GM19239 (cell line): ENCODE measurements at regions not wholly inside any gene's neighbourhood (a gene's known extent, or its start where the extent isn't known, plus 50 kb on each side); places are given as distances from the start of the nearest gene placed in this dataset.
A peak's percentile ranks its signal among the peaks of the same experiment; 100 is the strongest.

Source experiments
- DNase-seq: peaks from one replicate; pipeline ENCODE4 v3.0.0; 2011; ENCODE audit warnings: low spot score; ENCODE audit not compliant: insufficient read length
- FAIRE-seq: peaks from 2 replicates; lab custom pipeline; 2011; peaks lifted over from hg19 to GRCh38; lab: Jason Lieb, UNC

DNA sequence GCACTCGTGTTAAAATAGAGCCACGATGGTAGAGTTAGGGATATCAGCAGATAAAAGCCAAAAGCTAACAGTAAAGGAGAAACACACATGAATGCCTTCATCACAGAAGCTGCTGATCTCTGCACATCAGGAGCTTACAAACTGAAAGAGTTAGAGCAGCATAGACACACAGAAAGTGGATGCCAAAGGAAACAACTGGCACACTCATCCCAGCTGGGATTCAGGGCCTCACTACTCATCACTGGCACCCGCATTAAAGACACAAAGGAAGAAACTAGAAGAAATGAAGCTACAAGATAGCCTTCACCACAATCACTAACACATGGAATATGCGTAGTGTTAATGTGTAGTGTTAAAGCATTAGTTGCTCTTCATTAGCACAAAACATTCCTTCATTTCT, 156.4 kb upstream of the TBL1X start:
- DNase-seq (no peak), FAIRE-seq (no peak)

DNA sequence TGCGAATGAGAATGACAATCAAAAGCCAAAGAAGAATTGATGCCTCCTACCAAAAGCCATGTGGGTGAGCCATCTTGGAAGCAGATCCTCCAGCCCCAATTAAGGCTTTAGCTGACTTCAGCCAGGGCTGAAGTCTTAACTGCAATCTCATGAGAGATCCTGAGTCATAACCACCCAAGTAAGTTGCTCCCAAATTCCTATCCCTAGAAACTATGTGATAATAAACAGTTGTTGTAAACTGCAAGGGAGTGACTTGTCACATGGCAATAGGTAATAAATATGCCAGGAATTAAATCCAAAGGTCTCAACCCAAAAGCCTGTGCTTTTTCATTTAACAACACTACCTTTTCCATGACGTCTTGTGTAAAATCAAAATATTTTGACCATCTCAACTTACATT, 154.2 kb upstream of the TBL1X start:
- no peak for DNase-seq
- FAIRE-seq, result no peak

DNA sequence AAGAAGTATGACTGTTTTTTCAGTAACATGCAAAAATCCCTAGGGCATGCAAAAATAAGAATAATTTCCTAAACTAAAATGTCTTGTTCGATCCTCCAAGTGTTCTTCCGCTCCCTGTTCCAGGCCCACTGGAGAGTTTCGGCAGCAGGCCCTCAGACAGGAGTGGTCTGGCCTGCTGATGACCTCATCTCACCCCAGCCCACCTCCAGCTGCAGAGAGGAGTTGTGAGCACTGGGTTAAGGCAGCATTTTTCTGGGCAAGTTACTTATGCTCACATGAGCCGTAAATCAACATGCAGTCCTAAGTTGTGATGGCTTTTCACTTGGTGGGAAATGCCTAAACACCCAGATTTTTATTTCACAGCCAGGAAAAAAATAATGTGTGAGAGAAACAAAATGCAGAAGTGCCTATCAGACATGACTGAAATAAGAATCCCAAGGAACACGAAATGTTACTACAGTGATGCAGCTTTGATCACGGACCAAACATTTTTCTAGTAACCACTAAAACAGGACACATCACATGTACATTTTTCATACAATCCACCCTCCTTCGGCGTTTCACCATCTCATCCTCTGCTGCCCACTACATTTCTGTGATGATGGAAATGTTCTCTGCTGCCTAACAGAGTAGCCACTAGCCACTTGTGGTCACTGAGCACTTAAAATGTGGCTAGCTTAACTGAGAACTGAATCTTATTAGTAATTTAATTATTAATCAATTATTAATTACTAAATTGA, 153.3 kb upstream of the TBL1X start:
- no peak for DNase-seq
- no peak for FAIRE-seq

DNA sequence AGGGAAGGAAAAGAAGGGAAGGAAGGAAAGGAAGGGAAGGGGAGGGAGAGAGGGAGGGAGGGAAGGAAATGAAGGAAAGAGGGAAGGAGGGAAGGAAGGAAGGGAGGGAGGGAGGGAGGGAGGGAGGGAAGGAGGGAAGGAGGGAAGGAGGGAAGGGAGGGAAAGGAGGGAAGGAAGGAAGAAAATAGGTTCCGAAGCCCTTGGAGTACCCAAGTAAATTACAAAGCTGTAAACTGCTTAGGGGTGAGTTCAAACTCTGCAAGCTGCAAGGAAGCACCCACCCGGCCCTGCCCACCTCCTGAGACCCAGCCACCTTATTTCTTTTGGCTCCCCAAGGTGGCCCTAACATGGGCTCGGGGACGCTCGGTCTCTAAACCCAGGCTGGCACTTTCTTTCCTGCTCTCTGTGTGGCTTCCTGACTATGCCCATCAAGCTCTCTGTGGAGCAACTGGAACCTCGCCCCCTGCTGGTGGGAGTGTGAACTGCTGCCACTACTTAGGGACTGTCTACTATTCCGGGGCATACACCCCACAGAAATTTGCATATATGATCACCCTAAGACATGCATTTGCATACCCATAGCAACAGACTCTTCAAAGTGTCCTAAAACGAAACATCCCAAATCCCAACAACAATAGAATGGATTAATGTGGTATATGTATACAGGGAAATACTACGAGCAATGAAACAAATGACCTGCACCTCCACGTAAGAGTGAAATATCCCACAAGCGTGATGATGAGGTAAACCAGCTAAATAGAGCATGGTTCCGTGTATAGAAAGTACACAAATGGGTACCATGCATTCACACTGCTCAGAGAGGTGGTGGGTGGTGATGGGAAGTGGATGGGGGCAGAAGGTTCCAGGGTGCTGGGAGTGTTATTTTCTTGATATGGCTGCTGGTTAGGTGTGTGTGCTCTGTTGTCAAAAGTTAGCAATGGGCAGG, 151.7 kb upstream of the TBL1X start:
- peak; percentile 75 for FAIRE-seq
- peak; percentile 19 for DNase-seq

DNA sequence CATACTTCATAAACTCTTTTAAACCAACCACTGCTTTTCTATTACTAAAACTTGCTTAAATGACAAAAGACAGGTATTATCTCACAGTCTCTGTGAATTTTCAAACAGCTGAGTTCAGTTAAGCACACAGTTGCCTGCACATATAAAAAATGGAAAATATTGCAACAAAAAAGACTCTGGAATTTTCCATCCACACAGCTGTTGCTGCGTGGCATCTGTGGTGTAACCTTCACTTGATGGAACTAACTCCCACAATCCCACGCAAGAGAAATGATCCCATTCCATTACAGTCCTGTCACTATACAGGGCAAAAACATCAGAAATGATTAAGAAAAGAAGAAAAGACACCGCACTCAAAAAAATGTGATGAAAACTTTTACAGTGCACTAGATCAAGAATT, 149.8 kb upstream of the TBL1X start:
- DNase-seq (no peak), FAIRE-seq (no peak)

DNA sequence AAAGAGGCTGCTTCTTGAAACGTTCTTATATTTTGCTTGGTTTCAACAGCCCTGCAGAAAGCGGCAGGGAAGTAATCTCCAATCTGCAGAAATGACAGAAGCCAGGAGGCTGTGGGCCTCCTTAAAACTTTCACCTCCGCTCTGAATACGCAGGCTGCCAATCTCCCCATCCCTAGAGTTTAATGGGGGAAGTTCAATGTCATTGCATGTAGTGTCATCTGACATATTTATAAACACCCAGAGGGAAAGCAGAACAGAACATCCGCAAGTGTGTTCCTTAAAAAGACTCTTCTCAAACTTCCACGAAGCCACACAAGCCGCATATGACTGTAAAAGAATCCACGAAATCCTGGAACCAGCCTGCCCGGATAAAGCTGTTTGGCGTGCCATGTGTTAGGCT, 148.8 kb upstream of the TBL1X start:
- DNase-seq (no peak), FAIRE-seq (no peak)

DNA sequence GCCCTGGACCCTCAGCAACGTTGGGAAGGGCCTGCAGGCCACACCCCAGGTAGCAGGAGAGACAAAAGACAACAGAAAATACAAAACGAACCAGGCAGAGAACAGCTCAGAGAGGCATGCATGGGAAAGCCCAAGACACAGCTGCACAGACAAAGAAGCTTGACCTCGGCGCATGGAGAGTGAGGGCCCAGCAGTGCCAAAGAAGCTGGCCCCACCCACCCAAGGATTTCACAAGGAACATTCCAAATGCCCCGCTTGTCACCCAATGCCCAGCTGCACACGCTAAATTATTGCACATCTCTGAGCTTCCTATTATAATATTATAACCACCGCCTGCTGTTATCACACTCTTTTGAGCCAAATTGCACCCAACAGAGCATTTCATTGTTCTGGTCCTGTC, 147.7 kb upstream of the TBL1X start:
- no peak for DNase-seq
- FAIRE-seq, result no peak

DNA sequence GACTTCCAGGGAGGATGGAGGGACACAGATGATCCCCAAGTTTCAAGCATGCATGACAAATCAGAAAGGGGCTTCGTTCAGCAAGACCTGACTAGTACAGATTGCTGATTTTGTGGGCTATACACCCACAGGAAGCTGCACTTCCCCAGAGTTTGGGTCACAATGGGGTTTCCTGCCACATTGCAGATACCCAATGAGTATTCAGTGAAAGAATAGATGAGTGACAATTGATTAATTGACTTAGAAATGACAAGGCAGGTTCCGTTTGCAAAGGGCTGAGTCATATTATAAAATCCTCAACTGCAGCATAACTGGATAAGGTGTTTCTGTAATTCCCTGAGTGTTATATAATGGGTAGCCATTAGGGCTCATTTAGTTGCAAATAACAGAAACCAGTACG, 146.6 kb upstream of the TBL1X start:
- DNase-seq (no peak), FAIRE-seq (no peak)

DNA sequence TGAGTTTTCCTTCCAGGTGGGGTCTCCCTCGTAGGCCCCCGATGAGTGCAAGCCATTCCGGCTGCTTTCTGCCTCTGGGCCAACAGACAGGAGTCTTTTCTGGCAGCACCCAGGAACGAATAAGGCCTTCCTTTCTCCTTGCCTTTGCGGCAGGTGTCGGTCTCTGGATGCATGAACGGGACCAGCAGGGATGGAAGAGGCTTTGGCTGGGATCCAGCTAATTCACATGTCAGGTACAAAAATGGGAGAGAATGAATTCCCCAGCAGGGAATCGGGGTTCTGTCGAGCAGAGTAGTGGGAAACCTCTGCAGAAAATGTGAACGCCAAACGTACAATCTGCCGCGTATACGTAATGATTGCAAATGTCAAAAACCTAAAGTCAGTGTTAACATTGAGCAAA, 146.1 kb upstream of the TBL1X start:
- DNase-seq (no peak), FAIRE-seq (no peak)

DNA sequence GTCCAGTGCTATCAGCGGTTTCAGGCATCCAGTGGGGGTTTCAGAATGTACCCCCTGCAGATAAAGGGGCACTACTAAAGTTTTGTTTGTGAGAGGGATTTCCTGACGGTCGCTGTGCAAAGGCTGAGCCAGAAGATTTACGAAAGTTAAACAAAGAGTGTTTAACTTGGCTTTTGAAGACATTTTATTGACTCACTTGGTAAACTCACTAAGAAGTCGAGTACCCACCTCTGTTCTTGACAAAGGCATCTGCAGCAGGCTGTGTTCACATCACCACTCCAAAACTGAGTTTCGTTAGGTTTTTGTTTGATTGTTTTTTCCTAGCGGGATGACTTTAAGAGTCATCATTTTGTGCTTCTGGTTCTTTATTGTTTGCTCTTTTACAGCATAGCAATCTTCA, 143.9 kb upstream of the TBL1X start:
- FAIRE-seq (no peak), DNase-seq (no peak)

DNA sequence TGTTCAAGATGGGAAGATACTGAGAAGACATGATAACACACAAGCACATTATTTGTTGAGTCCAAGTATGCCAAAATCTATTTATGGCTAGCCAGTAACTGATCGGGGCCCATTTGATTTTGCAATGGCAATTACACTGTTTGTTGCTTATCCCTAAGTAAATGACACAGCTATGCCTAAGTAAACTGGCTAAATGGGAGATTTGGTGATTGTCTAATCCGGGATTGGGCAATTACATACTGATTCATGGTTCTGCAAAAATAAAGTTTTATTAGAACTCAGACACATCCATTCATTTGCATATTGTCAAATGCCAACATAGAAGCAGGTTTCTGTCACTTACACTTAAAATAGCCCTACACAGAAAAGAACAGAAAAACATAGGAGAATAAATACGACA, 140.2 kb upstream of the TBL1X start:
- no peak for FAIRE-seq
- no peak for DNase-seq

DNA sequence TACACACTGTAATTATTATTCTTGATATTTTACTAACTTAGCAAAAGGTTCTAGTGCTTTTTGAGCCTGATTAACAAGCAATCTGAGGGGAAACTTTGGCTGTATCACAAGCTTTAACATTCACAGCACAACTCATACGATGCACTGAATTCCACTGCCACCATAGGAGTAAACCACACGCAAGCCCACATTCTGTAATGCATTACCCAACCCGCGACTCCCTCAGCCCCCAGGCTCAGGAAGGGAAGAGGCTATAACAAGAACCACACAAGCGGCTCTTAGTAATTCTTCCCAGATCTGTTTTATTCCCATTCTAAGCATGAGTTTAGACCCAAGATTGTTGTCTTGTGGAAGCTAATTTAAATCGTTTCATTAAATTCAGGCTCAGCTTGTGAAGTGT, 138.5 kb upstream of the TBL1X start:
- DNase-seq, result no peak
- FAIRE-seq, result no peak

DNA sequence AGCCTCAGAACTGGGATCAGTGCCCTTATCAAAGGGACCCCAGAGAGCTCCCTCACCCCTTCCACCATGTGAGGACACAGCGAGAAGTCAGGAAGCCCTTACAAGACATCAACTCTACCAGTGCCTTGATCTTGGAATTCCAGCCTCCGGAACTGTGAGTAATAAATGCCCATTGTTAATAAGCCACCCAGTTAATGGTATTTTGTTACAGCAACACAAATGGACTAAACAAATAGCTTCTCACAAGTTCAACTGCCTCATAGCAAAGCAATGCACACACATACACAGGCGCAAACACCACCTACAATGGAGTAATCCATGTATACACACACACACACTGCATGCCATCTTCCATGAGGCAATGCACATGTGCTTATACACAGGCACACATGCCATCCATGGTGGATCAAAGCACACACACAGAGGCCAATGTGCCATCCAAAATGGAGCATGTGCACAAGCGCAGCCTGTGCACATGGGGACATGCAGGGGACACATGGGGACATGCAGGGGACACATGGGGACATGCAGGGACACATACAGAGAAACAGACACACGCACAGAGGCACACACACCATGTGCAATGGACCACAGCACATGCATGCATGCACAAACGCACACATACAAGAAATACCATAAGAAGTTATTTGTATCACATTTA, 137.6 kb upstream of the TBL1X start:
- DNase-seq (no peak), FAIRE-seq (no peak)

DNA sequence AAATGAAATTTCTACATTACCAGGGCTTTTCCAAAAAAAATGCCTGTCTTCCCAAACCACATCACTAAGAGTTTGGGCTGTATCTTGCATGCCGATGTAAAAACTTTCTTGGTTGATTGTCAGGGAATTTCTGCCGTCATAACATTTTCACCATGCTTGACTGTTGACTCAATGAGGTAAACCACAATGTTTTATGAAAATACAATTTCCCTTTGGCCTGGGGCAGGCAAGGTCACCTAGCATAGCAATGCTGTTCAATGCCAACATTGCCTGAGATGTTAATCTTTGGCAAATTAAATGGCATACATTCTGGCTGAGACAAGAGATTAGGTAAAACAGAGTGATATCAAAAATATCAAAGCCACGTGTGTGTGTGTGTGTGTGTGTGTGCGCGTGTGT, 137.1 kb upstream of the TBL1X start:
- FAIRE-seq (no peak), DNase-seq (no peak)

DNA sequence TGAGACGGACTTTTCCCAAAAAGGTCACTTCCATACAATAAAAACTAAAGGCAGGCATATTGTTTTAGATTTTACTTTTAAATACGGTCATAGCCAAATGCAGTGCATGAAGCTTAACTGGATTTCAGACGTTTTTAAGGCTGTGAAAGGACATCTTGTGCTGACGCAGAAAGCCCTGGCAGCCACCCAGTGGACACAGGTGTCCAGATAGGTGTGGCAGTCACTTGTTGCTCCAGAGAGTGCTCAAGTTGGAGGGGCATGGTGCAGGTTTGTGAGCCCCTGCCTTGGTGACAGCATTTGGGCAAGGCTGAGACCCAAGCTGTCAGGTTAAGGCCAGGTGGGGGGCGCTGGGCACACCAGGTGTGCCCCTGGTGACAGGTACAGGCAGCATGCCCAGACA, 135.8 kb upstream of the TBL1X start:
- DNase-seq (no peak), FAIRE-seq (no peak)

DNA sequence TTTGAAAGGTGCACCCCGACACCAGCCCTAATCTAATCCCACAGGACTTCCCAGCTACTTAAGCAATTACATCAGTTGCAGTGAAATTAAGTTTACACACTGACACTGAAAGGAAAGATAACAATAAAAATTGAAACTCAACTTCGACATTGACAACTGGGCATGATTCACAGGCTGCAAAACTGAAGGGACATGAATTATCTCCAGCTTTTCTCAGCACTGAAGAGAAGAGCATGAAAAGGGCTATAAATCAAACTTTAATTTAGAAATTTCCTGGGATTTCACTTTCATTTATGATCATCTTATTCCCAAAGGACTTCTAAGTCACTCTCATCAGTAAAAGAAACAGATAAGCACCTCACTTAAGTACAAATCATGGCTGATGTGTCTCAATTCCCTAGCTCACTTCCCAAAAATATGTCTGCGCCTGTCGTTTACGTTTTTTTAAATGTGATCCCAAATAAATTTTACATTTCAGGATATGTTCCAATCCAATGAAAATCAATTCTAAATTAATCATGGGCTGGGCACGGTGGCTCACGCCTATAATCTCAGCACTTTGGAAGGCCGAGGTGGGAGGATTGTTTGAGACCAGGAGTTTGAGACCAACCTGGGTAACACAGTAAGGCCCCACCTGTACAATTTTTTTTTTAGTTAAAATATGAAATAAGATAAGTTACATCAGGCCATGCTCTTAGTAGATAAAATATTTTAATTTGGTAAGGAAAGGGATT, 134.4 kb upstream of the TBL1X start:
- DNase-seq, result no peak
- FAIRE-seq, result no peak

DNA sequence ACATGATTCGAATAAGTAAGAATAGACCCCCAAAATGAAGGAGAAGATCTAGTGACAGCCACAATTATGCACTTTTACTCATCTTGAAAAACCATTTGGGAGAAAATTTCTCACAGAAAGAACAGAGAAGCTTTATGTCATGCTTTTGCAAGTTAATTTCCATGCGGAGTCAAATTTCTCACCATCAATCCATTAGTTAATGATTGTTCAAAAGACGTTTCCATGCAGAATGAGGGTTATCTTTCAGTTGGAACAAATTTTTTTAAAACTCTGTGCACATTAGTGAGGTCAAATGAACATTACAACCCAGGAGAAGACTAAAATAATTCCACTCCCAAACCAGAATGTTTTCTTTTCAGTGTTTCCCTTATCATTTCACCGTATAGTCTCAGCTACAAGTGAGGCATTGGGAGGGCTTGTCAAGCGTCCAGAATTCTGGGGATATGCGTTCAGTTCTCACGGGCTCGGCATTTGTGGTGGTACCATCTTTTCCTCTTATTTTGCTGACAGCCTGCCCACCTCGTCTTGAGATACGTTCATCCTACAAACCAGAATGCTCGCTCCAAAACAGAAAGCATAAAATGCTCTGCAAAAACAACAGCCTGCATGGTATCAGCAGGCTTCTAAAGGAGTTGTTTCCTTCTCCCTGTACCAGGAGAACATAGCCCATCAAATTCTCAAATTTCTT, 130.8 kb upstream of the TBL1X start:
- no peak for FAIRE-seq
- DNase-seq, result no peak

DNA sequence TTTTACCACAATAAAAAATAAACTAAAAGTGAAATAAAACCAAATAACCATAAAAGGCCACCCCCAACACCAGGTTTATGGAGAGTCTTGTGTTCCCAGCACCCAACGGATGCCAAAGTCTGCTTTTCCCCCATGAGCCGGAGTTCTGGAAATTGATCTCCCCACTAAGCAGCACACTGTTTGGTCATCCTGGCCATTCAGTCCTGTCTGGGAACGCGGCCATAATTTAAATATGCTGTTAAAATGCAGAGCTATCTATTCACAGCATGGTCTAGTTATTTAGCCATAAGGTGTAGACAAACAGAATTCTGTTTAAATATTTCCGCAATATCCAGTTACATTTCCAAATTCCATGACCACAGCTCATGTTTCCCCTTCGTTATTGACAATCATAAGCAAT, 129.6 kb upstream of the TBL1X start:
- FAIRE-seq (no peak), DNase-seq (no peak)

DNA sequence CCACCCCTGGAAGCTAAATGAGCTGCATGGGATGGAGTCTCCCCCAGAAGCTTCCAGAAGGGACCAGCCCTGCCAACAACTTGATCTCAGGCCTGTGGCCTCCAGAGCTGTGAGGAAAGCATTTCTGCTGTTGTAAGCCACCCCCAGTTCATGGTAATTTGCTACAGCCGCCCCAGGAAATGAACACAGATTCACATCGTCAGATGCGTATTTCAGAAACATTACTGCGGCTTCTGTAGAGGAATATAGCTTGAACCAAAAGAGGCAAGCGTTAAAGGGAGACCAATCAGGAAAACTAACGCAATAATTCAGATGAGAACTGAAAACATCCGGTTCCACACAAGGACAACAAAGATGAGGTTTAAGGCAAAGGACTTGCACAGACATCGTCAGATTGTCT, 128.4 kb upstream of the TBL1X start:
- DNase-seq, result no peak
- no peak for FAIRE-seq

DNA sequence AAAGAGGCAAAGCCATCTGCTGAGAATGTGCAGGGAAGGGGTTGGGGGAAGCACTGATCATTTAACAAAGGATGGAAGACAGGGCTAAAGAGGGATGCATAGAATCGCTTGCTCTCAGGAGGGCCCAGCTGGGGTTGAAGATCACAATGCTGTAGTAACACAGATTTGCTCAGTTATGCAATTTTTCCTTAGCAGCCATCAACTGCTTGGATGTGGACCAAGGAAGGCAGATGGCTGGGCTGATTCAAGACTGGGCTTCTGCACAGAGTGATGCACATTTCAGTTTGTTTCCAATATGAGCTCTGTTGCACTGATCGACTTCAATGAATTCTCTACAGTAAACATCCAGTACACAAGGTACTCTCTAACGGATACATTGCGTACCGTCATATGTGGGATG, 127.8 kb upstream of the TBL1X start:
- DNase-seq (no peak), FAIRE-seq (no peak)
